IMR-90 (cell line): ENCODE measurements at regions not wholly inside any gene's neighbourhood (a gene's known extent, or its start where the extent isn't known, plus 50 kb on each side); places are given as distances from the start of the nearest gene placed in this dataset.

Experiments used
- CEBPB ChIP-seq: IDR thresholded peaks from 2 replicates; pipeline ENCODE4 v1.6.1; 2012; ENCODE audit warnings: low read depth, low read length, improper control_type of control experiment
- CHD1 ChIP-seq: IDR thresholded peaks from 2 replicates; pipeline ENCODE4 v1.6.1; 2012; ENCODE audit warnings: low read depth, low read length, improper control_type of control experiment
- ELK1 ChIP-seq: fragments of 150-350 bp; IDR thresholded peaks from 2 replicates; pipeline ENCODE4 v1.6.1; 2016; ENCODE audit warnings: low read depth, mild to moderate bottlenecking, low read length, moderate library complexity, borderline replicate concordance
- FOS ChIP-seq: fragments of 150-350 bp; IDR thresholded peaks from 2 replicates; pipeline ENCODE4 v1.6.1; 2016; ENCODE audit warnings: low read depth, low read length
- MXI1 ChIP-seq: IDR thresholded peaks from 2 replicates; pipeline ENCODE4 v1.6.1; 2012; ENCODE audit warnings: low read depth, mild to moderate bottlenecking, low read length, moderate library complexity, borderline replicate concordance
- NFE2L2 ChIP-seq: fragments of 150-350 bp; IDR thresholded peaks from 2 replicates; pipeline ENCODE4 v1.6.1; 2016; ENCODE audit warnings: low read depth, mild to moderate bottlenecking, low read length
- POLR2A ChIP-seq: IDR thresholded peaks from 2 replicates; pipeline ENCODE4 v1.6.1; 2012; ENCODE audit warnings: mild to moderate bottlenecking, low read depth, low read length
- RAD21 ChIP-seq: IDR thresholded peaks from 2 replicates; pipeline ENCODE4 v1.6.1; 2012; ENCODE audit warnings: low read length, improper control_type of control experiment
- RFX5 ChIP-seq: IDR thresholded peaks from 2 replicates; pipeline ENCODE4 v1.8.0; 2012; ENCODE audit warnings: low read depth, mild to moderate bottlenecking, low read length, moderate library complexity
- SMC3 ChIP-seq: fragments of 150-350 bp; IDR thresholded peaks from 2 replicates; pipeline ENCODE4 v1.6.1; 2016; ENCODE audit warnings: low read depth, mild to moderate bottlenecking, antibody characterized with exemption, low read length, moderate library complexity
- TF ChIP-seq, protein P1 (sequence below): conservative IDR thresholded peaks from 2 replicates; pipeline ENCODE4 v1.5.1; 2012; ENCODE audit warnings: mild to moderate bottlenecking, low read depth, low read length, improper control_type of control experiment
- TF ChIP-seq, protein P2 (sequence below): fragments of 150-350 bp; IDR thresholded peaks from 2 replicates; pipeline ENCODE4 v1.6.1; 2017; ENCODE audit warnings: mild to moderate bottlenecking, antibody characterized with exemption, low read length, low read depth

GRCh38 chr3:137906985-137907649, 102.8 kb upstream of the CLDN18 start:
- TF ChIP-seq ELK1 (no peak), SMC3 (no peak), POLR2A (no peak), FOS (no peak), CHD1 (no peak), RFX5 (no peak), RAD21 (no peak), CEBPB (no peak), MXI1 (no peak), NFE2L2 (no peak)
- TF ChIP-seq, protein P1, sequence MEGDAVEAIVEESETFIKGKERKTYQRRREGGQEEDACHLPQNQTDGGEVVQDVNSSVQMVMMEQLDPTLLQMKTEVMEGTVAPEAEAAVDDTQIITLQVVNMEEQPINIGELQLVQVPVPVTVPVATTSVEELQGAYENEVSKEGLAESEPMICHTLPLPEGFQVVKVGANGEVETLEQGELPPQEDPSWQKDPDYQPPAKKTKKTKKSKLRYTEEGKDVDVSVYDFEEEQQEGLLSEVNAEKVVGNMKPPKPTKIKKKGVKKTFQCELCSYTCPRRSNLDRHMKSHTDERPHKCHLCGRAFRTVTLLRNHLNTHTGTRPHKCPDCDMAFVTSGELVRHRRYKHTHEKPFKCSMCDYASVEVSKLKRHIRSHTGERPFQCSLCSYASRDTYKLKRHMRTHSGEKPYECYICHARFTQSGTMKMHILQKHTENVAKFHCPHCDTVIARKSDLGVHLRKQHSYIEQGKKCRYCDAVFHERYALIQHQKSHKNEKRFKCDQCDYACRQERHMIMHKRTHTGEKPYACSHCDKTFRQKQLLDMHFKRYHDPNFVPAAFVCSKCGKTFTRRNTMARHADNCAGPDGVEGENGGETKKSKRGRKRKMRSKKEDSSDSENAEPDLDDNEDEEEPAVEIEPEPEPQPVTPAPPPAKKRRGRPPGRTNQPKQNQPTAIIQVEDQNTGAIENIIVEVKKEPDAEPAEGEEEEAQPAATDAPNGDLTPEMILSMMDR, result no peak
- TF ChIP-seq, protein P2, sequence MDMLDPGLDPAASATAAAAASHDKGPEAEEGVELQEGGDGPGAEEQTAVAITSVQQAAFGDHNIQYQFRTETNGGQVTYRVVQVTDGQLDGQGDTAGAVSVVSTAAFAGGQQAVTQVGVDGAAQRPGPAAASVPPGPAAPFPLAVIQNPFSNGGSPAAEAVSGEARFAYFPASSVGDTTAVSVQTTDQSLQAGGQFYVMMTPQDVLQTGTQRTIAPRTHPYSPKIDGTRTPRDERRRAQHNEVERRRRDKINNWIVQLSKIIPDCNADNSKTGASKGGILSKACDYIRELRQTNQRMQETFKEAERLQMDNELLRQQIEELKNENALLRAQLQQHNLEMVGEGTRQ, result no peak
